ENCODE measurements at regions not wholly inside any gene's neighbourhood (a gene's known extent, or its start where the extent isn't known, plus 50 kb on each side); places are given as distances from the start of the nearest gene placed in this dataset.
"Not testable (repeated sequence)": the region's sequence is repeated elsewhere in the genome, so short reads cannot be mapped to it uniquely, and the experiment has no call there.

DNA sequence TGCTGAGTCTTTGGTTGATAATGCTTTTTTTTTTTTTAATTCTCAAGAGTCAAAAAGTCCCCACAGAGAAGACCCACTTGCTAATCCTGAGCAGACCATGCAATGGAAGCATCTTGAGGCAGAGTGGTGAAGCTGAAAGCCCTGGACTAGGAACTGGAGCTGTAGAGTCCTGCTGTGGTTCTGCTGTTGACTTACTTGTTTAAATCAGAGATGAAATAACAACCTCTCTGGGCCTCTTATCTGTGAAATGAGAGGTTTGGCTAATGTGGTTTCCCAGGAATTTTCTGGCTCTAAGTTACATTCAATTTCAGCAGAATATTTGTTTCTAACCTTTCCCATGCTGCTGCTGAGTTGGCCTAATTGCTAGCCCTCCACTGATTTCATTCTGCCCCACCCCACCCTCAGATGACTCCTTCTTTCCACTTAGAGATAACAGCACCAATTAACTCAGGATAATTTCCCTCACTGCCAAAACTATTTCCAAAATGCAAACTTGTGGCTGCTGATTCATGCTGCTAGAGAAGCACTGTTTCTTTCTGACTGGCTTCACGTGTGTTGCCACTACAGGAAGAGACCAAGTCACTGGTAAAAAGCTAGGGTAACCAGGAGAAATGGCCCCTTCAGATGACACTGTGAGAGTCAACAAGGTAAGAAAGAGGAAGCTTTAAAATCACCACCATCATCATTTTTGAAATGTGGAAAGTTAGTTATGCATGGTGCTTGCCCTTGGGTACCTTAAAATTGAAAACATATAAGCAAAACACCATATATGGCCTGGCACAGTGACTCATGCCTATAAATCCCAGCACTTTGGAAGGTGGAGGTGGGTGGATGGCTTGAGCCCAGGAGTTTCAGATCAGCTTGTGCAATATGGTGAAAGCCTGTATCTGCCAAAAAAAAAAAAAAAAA lies 326.4 kb downstream of the DCHS2 start:
- H3K4me1 ChIP-seq = no peaks in the 10 kb centered on the region
- in situ Hi-C loops (cut with MboI; ENCODE audit: low sequenced_read_pairs) = no loop called here
- DNase-seq (ENCODE audit: low spot score in 2 of 2) = no peak
- no peaks in the 10 kb centered on the region for H3K27me3 ChIP-seq (ENCODE audit: low read depth)
- no peaks in the 10 kb centered on the region for H3K9me3 ChIP-seq
- H3K36me3 ChIP-seq (replicated peaks) = no peaks in the 10 kb centered on the region
- H3K4me3 ChIP-seq = no peak overlapping the region

GRCh38 chr4:154160519-154161301 lies 330.9 kb downstream of the DCHS2 start:
- no peaks in the 10 kb centered on the region for H3K4me1 ChIP-seq
- H3K27me3 ChIP-seq (ENCODE audit: low read depth) = no peaks in the 10 kb centered on the region
- DNase-seq (ENCODE audit: low spot score in 2 of 2) = no peak
- H3K36me3 ChIP-seq (replicated peaks) = no peaks in the 10 kb centered on the region
- no peak overlapping the region for H3K4me3 ChIP-seq
- H3K9me3 ChIP-seq = no peaks in the 10 kb centered on the region
- in situ Hi-C loops (cut with MboI; ENCODE audit: low sequenced_read_pairs) = no loop called here

DNA sequence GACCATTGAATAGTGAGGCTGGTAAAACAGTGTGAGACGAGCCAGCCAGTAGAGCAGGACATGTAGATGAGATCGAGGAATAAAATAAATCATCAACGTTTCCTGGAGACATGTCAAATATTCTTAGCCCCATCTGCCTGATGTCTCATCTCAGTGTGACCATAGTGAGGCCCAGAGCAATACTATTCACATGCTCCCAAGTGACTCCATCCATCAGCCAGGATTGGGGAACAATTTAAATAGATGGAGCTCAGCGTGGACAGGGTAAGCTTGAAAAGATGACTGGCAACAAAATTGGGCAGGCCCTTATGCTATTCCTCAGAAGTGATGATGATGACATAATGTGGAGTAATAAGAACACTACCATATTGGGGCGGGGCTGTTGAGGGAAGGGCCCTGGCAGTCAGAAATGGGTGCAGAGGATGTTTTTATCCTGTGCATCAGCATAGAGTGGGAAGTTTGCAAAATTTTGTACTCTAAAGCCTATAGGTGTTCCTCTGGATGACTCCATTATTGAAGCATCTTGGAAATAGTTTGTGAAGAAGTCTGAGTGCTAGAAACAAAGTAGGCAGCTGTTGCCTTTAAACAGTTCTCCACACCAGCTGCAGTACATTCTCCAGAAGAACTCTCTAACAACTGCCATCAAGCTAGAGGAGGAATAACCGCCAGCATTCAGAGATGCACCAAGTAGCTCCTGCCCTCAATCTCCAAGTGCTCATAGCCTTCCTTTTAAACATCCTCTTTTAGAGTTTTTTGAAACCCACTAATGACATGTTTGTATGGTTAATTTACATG lies 333.0 kb downstream of the DCHS2 start:
- Histone ChIP-seq H3K4me1 (no peaks in the 10 kb centered on the region), H3K36me3 (replicated peaks) (no peaks in the 10 kb centered on the region), H3K4me3 (no peak overlapping the region), H3K27me3 (ENCODE audit: low read depth) (no peaks in the 10 kb centered on the region), H3K9me3 (no peaks in the 10 kb centered on the region)
- in situ Hi-C loops (cut with MboI; ENCODE audit: low sequenced_read_pairs) = no loop called here
- DNase-seq (ENCODE audit: low spot score in 2 of 2) = no peak

DNA sequence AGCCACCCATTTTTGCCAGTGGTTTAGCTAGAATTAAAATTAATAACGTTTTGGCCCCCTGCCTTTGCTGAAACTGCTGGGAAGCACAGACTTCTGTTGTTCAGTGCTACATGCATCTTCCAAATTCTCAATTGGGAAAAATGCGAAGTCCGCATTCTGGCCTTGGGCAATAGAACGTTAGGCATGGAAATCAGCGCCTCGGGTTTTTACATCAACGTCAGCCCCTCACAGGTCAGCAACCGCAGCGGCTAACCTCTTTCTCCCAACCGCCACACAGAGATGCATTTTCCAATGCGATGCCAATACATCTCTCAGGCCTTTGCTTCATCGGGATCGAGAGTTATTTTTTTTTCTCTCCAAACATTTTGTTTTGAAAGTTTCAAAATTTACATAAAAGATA lies 339.1 kb downstream of the DCHS2 start:
- Histone ChIP-seq H3K36me3 (replicated peaks) (no peaks in the 10 kb centered on the region), H3K27me3 (ENCODE audit: low read depth) (no peaks in the 10 kb centered on the region), H3K4me3 (no peak overlapping the region), H3K9me3 (no peaks in the 10 kb centered on the region), H3K4me1 (no peaks in the 10 kb centered on the region)
- DNase-seq (ENCODE audit: low spot score in 2 of 2) = no peak
- in situ Hi-C loops (cut with MboI; ENCODE audit: low sequenced_read_pairs) = no loop called here

DNA sequence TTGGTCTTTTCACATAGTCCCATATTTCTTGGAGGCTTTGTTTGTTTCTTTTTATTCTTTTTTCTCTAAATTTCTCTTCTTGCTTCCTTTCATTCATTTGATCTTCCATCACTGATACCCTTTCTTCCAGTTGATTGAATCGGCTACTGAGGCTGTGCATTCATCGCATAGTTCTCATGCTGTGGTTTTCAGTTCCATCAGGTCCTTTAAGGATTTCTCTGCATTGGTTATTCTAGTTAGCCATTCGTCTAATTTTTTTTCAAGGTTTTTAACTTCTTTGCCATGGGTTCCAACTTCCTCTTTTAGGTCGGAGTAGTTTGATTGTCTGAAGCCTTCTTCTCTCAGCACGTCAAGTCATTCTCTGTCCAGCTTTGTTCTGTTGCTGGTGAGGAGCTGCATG lies 342.4 kb downstream of the DCHS2 start:
- H3K27me3 ChIP-seq (ENCODE audit: low read depth); DNase-seq (ENCODE audit: low spot score in 2 of 2); H3K36me3 ChIP-seq (replicated peaks); in situ Hi-C loops (cut with MboI; ENCODE audit: low sequenced_read_pairs); H3K4me1 ChIP-seq; H3K9me3 ChIP-seq; H3K4me3 ChIP-seq: not testable (repeated sequence)

DNA sequence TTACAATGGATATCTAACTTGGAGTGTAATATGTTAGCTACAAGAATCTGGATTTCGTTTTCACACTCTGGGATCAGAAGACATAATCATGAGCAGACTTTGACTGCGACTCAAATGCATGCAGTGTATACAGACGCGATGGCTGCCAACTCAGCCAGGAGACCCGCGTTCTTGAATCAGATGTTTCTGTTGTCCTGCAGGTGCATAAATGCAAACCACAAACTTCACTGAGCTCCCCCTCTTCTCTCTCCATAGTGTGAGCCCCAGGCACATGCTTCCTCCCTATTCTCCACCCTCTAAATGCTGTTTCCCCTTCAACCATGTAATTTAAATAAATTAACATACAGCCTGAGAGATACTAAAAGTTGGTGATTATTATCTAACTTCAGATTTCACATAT lies 347.9 kb downstream of the DCHS2 start:
- Histone ChIP-seq H3K36me3 (replicated peaks) (no peaks in the 10 kb centered on the region), H3K27me3 (ENCODE audit: low read depth) (no peaks in the 10 kb centered on the region), H3K4me1 (no peaks in the 10 kb centered on the region), H3K4me3 (no peak overlapping the region), H3K9me3 (no peaks in the 10 kb centered on the region)
- DNase-seq (ENCODE audit: low spot score in 2 of 2) = no peak
- in situ Hi-C loops (cut with MboI; ENCODE audit: low sequenced_read_pairs) = no loop called here

GRCh38 chr4:154142664-154143063 lies 348.9 kb downstream of the DCHS2 start:
- Histone ChIP-seq H3K9me3 (no peaks in the 10 kb centered on the region), H3K4me3 (no peak overlapping the region), H3K4me1 (no peaks in the 10 kb centered on the region), H3K27me3 (ENCODE audit: low read depth) (no peaks in the 10 kb centered on the region), H3K36me3 (replicated peaks) (no peaks in the 10 kb centered on the region)
- in situ Hi-C loops (cut with MboI; ENCODE audit: low sequenced_read_pairs) = no loop called here
- no peak for DNase-seq (ENCODE audit: low spot score in 2 of 2)

DNA sequence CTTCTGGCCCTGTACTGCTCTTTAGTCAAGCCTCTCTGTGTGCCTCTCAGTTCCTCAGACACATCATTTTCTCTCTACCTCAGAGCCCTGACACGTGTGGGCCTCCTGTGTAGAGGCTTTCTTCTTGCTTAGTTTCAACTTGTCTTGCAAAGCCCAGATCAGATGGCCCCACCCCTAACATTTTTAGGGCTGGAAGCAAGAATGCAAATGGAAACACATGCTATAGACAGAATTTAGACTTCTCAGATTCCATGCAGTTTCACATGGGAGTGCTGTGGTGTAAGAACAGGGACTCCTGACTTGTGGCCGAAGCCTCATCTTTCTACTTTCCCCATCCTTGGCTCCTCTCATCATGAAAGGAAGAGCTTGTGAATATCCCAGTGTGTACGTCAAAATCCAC lies 350.7 kb downstream of the DCHS2 start:
- Histone ChIP-seq H3K4me3 (no peak overlapping the region), H3K4me1 (no peaks in the 10 kb centered on the region), H3K36me3 (replicated peaks) (no peaks in the 10 kb centered on the region), H3K27me3 (ENCODE audit: low read depth) (no peaks in the 10 kb centered on the region), H3K9me3 (no peaks in the 10 kb centered on the region)
- in situ Hi-C loops (cut with MboI; ENCODE audit: low sequenced_read_pairs) = no loop called here
- no peak for DNase-seq (ENCODE audit: low spot score in 2 of 2)

DNA sequence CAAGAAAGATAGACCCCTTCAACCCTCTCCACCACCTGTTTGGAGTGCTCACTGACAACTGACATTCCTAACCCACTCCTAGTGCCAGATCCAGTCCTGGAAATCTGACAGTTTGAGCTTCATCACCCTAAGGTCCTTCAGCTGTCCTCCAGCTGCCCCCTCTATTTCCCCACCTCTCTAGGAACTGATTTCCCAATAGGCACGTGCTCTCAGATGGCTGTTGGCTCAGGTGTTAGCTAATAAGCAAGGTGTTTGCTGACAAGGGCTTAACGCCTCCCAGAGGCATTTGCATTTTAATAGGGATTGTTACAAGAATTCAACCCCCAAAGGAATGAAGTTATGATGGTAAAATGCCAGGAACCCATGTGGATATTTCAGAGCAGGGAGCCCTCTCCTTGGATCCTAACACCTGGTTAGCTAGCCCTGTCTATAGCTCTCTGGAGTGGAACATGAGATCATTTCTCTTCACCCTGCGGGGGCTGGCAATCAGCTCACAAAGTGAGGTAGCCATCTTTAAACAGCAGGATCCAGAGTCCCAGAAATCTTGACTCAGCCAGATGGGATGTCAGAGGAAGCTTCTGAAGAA lies 348.5 kb upstream of the SFRP2 start:
- no peaks in the 10 kb centered on the region for H3K4me1 ChIP-seq
- DNase-seq (ENCODE audit: low spot score in 2 of 2) = no peak
- no peak overlapping the region for H3K4me3 ChIP-seq
- H3K9me3 ChIP-seq = no peaks in the 10 kb centered on the region
- no peaks in the 10 kb centered on the region for H3K36me3 ChIP-seq (replicated peaks)
- in situ Hi-C loops (cut with MboI; ENCODE audit: low sequenced_read_pairs) = no loop called here
- H3K27me3 ChIP-seq (ENCODE audit: low read depth) = no peaks in the 10 kb centered on the region

- in situ Hi-C loops (cut with MboI; ENCODE audit: low sequenced_read_pairs) = no loop called here
- H3K9me3 ChIP-seq = no peaks in the 10 kb centered on the region
These were observed 346.7 kb upstream of the SFRP2 start for GRCh38 chr4:154135576-154135975.

DNA sequence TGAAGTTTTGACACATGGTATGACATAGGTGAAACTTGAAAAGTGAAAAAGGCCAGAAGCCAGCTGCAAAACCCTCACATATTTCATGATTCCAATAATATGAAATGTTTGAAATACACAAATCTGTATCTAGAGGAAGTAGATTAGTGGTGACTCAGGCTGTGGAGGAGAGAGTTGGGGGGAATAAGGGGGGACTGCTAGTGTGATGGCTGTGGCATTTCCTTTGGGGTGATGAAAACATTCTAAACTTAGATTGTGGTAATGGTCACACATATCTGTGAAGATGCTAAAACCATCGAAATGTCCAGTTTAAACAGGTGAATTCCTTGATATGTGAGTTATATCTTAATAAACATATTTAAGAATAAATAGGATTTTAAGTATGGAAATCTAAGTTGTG lies 343.5 kb upstream of the SFRP2 start:
- no peaks in the 10 kb centered on the region for H3K27me3 ChIP-seq (ENCODE audit: low read depth)
- DNase-seq (ENCODE audit: low spot score in 2 of 2) = no peak
- in situ Hi-C loops (cut with MboI; ENCODE audit: low sequenced_read_pairs) = no loop called here
- no peak overlapping the region for H3K4me3 ChIP-seq
- H3K4me1 ChIP-seq = no peaks in the 10 kb centered on the region
- no peaks in the 10 kb centered on the region for H3K9me3 ChIP-seq
- no peaks in the 10 kb centered on the region for H3K36me3 ChIP-seq (replicated peaks)

More at GRCh38 chr4:154135576-154135975, 346.7 kb upstream of the SFRP2 start:
- DNase-seq (ENCODE audit: low spot score in 2 of 2) = no peak
- Histone ChIP-seq H3K27me3 (ENCODE audit: low read depth) (no peaks in the 10 kb centered on the region), H3K36me3 (replicated peaks) (no peaks in the 10 kb centered on the region), H3K4me1 (no peaks in the 10 kb centered on the region), H3K4me3 (no peak overlapping the region)

DNA sequence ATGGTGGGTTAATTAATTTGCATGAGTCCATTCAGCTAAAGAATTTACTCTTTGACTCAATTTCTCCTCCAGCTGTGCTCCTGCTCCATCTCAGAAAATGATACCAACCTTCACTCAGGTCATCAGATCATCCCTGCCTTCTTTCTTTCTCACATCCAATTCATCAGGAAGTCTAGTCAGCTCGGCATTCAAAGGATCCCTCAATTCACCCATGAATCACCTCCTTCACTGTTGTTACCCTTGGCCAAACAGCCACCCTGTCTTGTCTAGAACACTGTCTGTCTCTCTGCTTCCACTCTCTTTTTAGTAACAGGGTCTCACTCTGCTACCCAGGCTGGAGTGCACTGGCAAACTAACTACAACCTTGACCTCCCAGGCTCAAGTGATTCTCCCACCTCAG lies 337.4 kb upstream of the SFRP2 start:
- Histone ChIP-seq H3K36me3 (replicated peaks) (no peaks in the 10 kb centered on the region), H3K4me1 (no peaks in the 10 kb centered on the region), H3K9me3 (no peaks in the 10 kb centered on the region), H3K4me3 (no peak overlapping the region), H3K27me3 (ENCODE audit: low read depth) (no peaks in the 10 kb centered on the region)
- in situ Hi-C loops (cut with MboI; ENCODE audit: low sequenced_read_pairs) = no loop called here
- no peak for DNase-seq (ENCODE audit: low spot score in 2 of 2)

DNA sequence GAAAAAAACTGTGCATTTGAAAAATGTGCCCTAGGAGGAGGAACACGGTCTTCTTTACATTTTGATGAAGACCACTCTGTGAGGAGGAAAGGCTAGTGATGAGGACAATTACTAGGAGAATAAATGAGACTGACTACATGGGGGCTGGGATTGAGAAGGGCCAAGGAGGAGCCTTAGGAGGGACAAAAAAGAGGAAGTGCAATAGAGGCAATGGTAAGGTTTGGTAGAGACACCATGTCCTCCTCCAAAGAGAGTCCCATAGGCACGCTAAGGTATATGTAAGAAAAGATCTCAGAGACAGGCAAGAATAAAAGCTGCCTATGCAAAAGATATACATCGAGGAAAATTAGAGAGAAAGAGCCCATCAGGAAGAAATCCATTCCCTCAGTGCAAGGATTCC lies 336.5 kb upstream of the SFRP2 start:
- in situ Hi-C loops (cut with MboI; ENCODE audit: low sequenced_read_pairs) = no loop called here
- Histone ChIP-seq H3K36me3 (replicated peaks) (no peaks in the 10 kb centered on the region), H3K9me3 (no peaks in the 10 kb centered on the region)

More for the DNA sequence above, 336.5 kb upstream of the SFRP2 start:
- no peak for DNase-seq (ENCODE audit: low spot score in 2 of 2)
- H3K4me1 ChIP-seq = no peaks in the 10 kb centered on the region
- no peaks in the 10 kb centered on the region for H3K27me3 ChIP-seq (ENCODE audit: low read depth)
- no peak overlapping the region for H3K4me3 ChIP-seq
